ENCODE measurements at regions not wholly inside any gene's neighbourhood (a gene's known extent, or its start where the extent isn't known, plus 50 kb on each side); places are given as distances from the start of the nearest gene placed in this dataset.
"Not testable (repeated sequence)": the region's sequence is repeated elsewhere in the genome, so short reads cannot be mapped to it uniquely, and the experiment has no call there.

DNA sequence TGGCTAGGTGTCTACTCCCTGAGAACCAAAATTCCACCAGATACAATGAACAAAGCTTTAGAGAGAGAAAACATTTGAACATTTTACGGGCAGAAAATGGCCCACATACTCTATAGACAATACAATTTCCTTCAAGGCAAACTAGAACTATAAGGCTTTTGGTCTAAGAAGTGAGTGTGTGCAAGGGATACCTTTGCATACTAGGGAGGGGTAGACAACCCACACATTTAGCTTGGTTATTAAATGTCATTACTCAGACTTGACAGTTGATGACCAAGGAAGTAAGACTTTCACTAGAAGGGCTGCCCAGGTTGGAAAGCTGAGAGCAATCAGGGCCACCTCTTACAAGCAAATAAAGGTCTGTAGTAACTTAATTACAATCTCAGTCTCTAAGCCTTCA lies 64.0 kb upstream of the PLEKHM1 start:
- H3K27me3 Mint-ChIP-seq (ENCODE audit: low read depth); H3K36me3 Mint-ChIP-seq; H3K9me3 Mint-ChIP-seq; H3K27ac Mint-ChIP-seq; DNase-seq (ENCODE audit: low spot score in 2 of 2, unreplicated experiment in 2 of 2); H3K4me3 Mint-ChIP-seq; H3K4me1 Mint-ChIP-seq: not testable (repeated sequence)

DNA sequence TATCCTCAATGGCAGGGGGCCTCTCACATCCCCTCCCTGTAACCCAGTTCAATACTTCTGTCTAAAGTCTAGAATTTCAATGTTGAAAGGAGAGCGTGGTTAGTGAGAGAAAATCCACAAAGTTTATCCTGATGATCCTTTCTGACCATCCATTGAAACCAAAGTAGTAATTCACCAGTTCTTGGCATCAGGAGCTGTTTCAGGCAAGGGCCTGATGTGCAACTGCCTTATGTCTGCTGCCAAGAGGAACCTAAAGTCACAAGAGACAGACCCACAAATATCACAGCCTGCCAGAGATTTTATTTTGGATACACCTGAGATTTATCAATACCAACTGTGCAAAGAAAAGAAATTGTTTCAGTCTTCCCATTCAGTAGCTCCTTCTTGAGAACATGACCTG lies 68.3 kb upstream of the PLEKHM1 start:
- H3K4me1 Mint-ChIP-seq; H3K36me3 Mint-ChIP-seq; H3K9me3 Mint-ChIP-seq; DNase-seq (ENCODE audit: low spot score in 2 of 2, unreplicated experiment in 2 of 2); H3K4me3 Mint-ChIP-seq; H3K27me3 Mint-ChIP-seq (ENCODE audit: low read depth); H3K27ac Mint-ChIP-seq: not testable (repeated sequence)

DNA sequence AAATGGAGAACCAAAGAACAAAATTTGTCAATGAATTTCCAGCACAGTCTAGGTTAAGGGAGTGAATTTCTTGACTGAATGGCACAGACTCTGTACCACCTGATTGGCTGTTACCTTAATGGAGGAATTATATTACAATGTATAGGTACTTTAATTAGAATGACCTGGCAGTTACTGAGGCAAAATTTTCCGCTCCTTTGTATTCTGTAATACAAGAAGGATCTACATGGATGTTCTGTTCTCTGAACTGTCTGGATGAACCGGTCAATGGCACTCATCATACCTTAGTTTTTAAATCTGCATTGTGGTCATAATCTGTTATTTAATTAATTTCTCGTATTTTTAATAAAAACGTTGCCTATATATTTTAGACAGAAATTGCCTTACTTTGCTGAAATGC lies 72.3 kb upstream of the PLEKHM1 start:
- not testable (repeated sequence) for DNase-seq (ENCODE audit: low spot score in 2 of 2, unreplicated experiment in 2 of 2); H3K9me3 Mint-ChIP-seq

DNA sequence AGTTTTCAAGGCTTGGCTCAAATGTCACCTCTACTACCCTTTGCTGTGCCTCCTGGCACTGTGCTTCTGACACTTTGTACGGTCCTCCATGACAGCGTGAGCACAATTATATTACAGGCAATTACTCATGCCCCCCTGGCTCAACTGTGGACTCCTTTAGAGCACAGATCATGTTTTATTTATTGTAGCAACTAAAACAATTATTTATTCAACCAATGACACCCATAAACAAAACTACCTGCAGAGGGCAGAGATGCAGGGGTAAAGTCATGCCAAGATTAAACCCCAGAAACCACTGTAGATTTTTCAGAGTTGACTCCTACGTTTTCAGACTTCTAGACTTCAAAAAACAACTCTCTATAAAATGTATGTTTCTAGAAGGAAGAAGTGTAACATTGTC lies 72.8 kb upstream of the PLEKHM1 start:
- not testable (repeated sequence) for H3K27ac Mint-ChIP-seq; DNase-seq (ENCODE audit: low spot score in 2 of 2, unreplicated experiment in 2 of 2); H3K9me3 Mint-ChIP-seq; H3K4me3 Mint-ChIP-seq; H3K27me3 Mint-ChIP-seq (ENCODE audit: low read depth); H3K36me3 Mint-ChIP-seq; H3K4me1 Mint-ChIP-seq

More for the DNA sequence above, 72.3 kb upstream of the PLEKHM1 start:
- H3K4me1 Mint-ChIP-seq; H3K27me3 Mint-ChIP-seq (ENCODE audit: low read depth); H3K27ac Mint-ChIP-seq; H3K36me3 Mint-ChIP-seq; H3K4me3 Mint-ChIP-seq: not testable (repeated sequence)

DNA sequence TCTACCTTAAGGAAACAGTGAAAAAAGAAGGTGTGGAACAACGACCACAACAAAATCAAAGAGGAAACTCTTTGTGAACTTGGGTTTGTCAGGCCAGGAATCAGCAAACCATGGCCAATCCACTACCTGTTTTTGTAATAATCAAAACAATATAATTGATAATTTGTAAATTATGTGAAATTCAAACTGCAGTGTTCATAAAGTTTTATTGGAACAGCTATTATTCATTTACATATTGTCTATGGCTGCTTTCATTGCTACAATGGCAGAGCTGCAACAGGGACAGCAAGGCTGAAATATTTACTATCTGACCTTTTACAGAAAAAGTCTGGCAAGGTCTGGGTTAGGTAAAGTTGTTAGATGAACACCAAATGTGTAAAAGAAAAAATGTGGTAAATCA lies 77.8 kb upstream of the PLEKHM1 start:
- H3K4me1 Mint-ChIP-seq; H3K27ac Mint-ChIP-seq; H3K9me3 Mint-ChIP-seq; DNase-seq (ENCODE audit: low spot score in 2 of 2, unreplicated experiment in 2 of 2); H3K36me3 Mint-ChIP-seq; H3K27me3 Mint-ChIP-seq (ENCODE audit: low read depth); H3K4me3 Mint-ChIP-seq: not testable (repeated sequence)

DNA sequence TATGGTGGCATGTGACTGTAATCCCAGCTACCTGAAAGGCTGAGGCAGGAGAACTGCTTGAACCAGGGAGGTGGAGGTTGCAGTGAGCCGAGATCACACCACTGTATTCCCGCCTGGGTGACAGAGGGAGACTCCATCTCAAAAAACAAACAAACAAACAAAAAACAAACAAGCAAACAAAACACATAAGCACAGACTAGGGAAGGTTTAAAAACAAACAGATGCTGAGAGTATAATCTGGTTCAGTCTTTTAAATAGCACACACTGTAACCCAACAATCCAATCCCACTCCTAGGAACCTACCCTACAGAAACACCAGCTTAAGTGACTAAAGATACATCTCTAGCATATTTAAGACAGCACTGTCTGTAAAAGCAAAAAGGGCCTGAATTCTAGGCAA lies 82.8 kb upstream of the PLEKHM1 start:
- not testable (repeated sequence) for DNase-seq (ENCODE audit: low spot score in 2 of 2, unreplicated experiment in 2 of 2); H3K9me3 Mint-ChIP-seq; H3K4me3 Mint-ChIP-seq; H3K4me1 Mint-ChIP-seq; H3K36me3 Mint-ChIP-seq; H3K27me3 Mint-ChIP-seq (ENCODE audit: low read depth); H3K27ac Mint-ChIP-seq

DNA sequence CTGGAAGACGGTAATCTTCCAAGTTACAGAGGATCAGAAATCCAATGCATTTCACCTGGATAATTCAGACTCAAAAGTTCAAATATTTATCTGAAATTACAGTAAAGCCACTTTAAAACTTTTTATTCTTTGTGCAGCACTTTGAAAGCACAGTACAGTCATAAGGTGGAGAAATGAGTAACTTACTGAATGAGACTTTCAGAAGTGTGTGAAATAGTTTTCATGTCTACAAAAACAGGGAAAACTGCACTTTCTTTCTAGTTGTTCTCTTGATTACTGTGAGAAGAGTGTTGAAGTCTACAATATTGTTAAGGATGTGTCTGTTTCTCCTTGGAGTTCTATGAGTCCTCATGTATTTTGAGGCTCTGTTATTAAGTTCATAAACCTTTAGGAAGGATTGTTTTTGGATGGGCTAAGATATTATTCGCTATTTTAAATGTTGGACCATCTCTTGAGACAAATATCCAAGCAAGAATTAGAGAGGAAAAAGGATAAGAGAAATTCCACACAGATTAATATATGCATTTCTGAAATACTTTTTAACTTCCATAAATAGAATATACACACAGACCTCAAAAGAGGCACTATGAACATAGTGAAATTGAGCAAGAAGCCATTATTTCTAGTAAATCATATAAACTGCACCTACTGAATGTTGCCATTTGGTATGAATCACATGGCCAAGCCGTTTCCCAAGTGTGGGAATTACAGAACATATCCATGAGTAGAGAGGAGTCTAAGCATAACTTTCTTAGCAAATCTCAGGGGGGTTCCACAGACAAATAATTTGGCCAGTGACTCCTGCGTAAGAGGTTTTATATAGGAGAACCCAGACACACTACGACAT lies 83.6 kb upstream of the PLEKHM1 start:
- H3K4me3 Mint-ChIP-seq, result no peak overlapping the region
- peaks cover 6% of the 10 kb centered on the region for H3K36me3 Mint-ChIP-seq
- no peaks in the 10 kb centered on the region for H3K27me3 Mint-ChIP-seq (ENCODE audit: low read depth)
- no peak for DNase-seq (ENCODE audit: low spot score in 2 of 2, unreplicated experiment in 2 of 2)
- TF ChIP-seq, protein P1, sequence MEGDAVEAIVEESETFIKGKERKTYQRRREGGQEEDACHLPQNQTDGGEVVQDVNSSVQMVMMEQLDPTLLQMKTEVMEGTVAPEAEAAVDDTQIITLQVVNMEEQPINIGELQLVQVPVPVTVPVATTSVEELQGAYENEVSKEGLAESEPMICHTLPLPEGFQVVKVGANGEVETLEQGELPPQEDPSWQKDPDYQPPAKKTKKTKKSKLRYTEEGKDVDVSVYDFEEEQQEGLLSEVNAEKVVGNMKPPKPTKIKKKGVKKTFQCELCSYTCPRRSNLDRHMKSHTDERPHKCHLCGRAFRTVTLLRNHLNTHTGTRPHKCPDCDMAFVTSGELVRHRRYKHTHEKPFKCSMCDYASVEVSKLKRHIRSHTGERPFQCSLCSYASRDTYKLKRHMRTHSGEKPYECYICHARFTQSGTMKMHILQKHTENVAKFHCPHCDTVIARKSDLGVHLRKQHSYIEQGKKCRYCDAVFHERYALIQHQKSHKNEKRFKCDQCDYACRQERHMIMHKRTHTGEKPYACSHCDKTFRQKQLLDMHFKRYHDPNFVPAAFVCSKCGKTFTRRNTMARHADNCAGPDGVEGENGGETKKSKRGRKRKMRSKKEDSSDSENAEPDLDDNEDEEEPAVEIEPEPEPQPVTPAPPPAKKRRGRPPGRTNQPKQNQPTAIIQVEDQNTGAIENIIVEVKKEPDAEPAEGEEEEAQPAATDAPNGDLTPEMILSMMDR (IDR thresholded peaks at IDR 0.05; ENCODE audit: unreplicated experiment), result no peak
- H3K9me3 Mint-ChIP-seq, result no peaks in the 10 kb centered on the region
- peak overlapping the region; percentile 28 for H3K27ac Mint-ChIP-seq
- peaks cover 9% of the 10 kb centered on the region for H3K4me1 Mint-ChIP-seq

DNA sequence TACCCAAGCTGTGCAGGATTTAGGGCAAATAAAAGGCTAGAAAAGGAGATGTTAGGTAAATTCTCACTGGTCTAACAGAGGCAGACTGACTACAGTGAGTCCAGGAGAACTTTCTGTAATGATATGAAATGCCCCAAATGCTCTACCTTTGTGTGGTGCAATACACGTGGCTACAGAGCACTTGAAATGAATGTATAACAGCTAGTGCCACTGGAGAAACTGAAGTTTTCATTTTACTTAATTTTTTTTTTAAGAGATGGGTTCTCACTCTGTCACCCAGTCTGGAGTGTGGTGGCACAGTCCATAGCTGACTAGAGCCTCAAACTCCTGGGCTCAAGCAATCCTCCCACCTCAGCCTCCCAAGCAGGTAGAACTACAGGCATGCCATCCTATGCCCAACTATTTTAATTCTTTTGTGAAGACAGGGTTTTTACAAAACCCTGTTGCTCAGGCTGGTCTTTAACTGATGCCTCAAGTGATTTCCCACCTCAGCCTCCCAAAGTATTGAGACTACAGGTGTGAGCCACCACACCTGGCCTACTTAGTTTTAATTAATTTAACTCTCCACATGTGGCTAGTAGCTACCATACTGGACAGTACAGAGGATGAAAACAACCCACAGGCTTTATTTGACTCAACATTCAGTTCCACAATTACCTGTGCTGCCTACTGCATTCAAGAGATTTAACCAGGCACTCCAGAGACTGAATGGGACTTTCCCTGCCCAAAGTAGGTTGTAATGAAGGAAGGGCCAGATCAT lies 84.8 kb upstream of the PLEKHM1 start:
- H3K9me3 Mint-ChIP-seq, result no peaks in the 10 kb centered on the region
- DNase-seq (ENCODE audit: low spot score in 2 of 2, unreplicated experiment in 2 of 2), result no peak
- no peaks in the 10 kb centered on the region for H3K27me3 Mint-ChIP-seq (ENCODE audit: low read depth)
- TF ChIP-seq, protein P1 (IDR thresholded peaks at IDR 0.05; ENCODE audit: unreplicated experiment), result no peak
- H3K27ac Mint-ChIP-seq, result peak overlapping the region; percentile 16
- H3K4me1 Mint-ChIP-seq, result peaks cover 21% of the 10 kb centered on the region
- H3K36me3 Mint-ChIP-seq, result peaks cover 6% of the 10 kb centered on the region
- H3K4me3 Mint-ChIP-seq, result no peak overlapping the region

DNA sequence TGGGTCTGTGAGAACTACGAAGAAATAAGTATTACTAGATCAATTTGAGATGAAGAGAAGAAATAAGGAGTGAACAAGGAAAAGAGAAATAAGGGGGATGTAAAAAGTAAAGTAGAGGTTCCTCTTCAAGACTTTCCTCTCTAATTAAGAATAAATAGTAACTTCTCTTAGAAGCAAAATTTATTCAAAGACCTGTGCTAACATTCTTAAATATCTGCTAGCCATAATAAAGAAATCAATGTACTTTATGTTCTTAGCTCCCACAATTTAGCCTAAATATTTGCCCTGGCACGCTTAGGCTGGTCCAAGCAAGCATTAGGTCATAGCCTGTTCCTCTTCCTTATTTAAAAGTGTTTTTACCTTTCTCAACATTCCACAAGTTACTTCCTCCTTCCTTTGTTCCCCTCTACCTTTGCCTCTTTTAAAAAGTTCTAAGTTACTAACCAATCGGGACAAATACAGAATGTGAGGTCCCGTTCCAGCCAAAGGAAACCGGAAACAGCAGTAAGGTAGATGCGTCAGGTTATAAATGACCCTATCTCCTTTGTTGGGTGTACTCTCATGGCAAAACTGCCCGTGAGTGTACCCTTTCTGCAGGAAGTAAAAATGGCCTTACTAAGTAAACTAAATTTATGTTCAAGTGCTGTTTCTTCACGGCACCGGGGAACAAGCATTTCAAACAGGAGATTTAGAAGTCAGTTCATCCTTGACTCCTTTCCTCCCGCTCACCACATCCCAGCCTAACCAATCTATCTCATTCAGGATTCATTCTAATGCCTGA lies 86.2 kb upstream of the PLEKHM1 start:
- DNase-seq (ENCODE audit: low spot score in 2 of 2, unreplicated experiment in 2 of 2); H3K4me3 Mint-ChIP-seq; H3K9me3 Mint-ChIP-seq; H3K27me3 Mint-ChIP-seq (ENCODE audit: low read depth); H3K36me3 Mint-ChIP-seq; H3K27ac Mint-ChIP-seq: not testable (repeated sequence)
- H3K4me1 Mint-ChIP-seq, result peaks cover 24% of the 10 kb centered on the region

All from mesothelial cell of epicardium (in vitro differentiated cells).